Vagina (tissue), 2 donors: ENCODE measurements at regions not wholly inside any gene's neighbourhood (a gene's known extent, or its start where the extent isn't known, plus 50 kb on each side); places are given as distances from the start of the nearest gene placed in this dataset.

Source experiments
- CTCF ChIP-seq, 3 experiments: fragments of 450-650 bp in 2 of 3; fragments of 200-600 bp in 1 of 3; sonication (generic) in 1 of 3; IDR thresholded peaks; one replicate each; pipeline ENCODE4 v1.5.1; 2017 to 2019; ENCODE audit warnings: antibody characterized with exemption in 3 of 3, mild to moderate bottlenecking in 2 of 3, moderate library complexity in 2 of 3
- POLR2A ChIP-seq, 2 donors: fragments of 450-650 bp; IDR thresholded peaks; one replicate each; pipeline ENCODE4 v1.6.1; 2017; ENCODE audit warnings: antibody characterized with exemption in 2 of 2, mild to moderate bottlenecking in 2 of 2, moderate library complexity in 2 of 2
- POLR2AphosphoS5 ChIP-seq, 2 donors: sonication (generic); formaldehyde crosslinking; IDR thresholded peaks; one replicate each; pipeline ENCODE4 v1.9.0; 2017; ENCODE audit warnings: antibody characterized with exemption in 2 of 2, mild to moderate bottlenecking in 2 of 2, low read depth in 1 of 2; ENCODE audit not compliant: insufficient read depth in 1 of 2

DNA sequence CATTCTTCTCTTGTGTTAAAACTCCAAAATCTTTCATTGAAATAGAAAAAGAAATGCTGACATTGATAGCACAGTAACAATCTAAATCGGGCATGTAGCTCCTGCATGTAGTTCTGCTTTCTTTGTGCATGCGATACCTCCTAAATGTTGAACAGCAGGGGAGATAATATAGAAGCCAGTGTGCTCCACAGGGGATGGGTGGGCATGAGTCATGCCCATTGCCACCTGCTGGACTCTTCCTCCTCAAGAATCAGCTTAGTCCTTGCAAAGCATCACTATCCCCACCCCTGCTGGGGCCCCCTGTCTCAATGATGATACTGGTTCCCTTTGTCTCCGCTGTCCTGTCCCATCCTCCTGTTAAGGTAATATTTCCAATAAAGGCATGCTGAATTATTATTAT is 203.0 kb downstream of the RWDD3 start:
- no peak for TF ChIP-seq POLR2A (IDR thresholded peaks at IDR 0.05)
- TF ChIP-seq CTCF (IDR thresholded peaks at IDR 0.05), result no peak
- no peak for TF ChIP-seq POLR2AphosphoS5 (IDR thresholded peaks at IDR 0.05; ENCODE audit: insufficient read depth in 1 of 2, low read depth in 1 of 2)
